BJ (cell line): ENCODE measurements at regions not wholly inside any gene's neighbourhood (a gene's known extent, or its start where the extent isn't known, plus 50 kb on each side); places are given as distances from the start of the nearest gene placed in this dataset.

Experiments
- CTCF ChIA-PET: fragments of 350-600 bp; formaldehyde crosslinking; extraction: SDS; loops from one replicate; lab custom pipeline; 2021; ENCODE audit warnings: antibody characterized with exemption, inconsistent platforms; lab: Yijun Ruan, JAX
- POLR2A ChIA-PET: fragments of 300-600 bp; sonication (Branson Sonifier 250); formaldehyde crosslinking; extraction: SDS; loops from one replicate; lab custom pipeline; 2021; ENCODE audit warnings: antibody characterized with exemption; lab: Charles Lee
- DNase-seq: peaks from one replicate; pipeline ENCODE4 v3.0.0-alpha.2; 2011; ENCODE audit warnings: low read depth
- H3K27me3 ChIP-seq: 2 replicates; pipeline ENCODE4 v1.6.0; 2011; ENCODE audit warnings: low read length; ENCODE audit not compliant: control insufficient read depth, insufficient read depth
- H3K36me3 ChIP-seq: 2 replicates; pipeline ENCODE4 v1.5.1; 2011; ENCODE audit warnings: low read length; ENCODE audit not compliant: control insufficient read depth, insufficient read depth
- H3K4me3 ChIP-seq: 2 replicates; pipeline ENCODE4 v1.5.1; 2011; ENCODE audit warnings: low read depth, mild to moderate bottlenecking, control low read depth, low read length
- CTCF ChIP-seq: IDR thresholded peaks from 2 replicates; pipeline ENCODE4 v1.5.1; 2011; ENCODE audit warnings: low read depth, mild to moderate bottlenecking, control low read depth, inconsistent platforms, low read length, moderate library complexity; ENCODE audit not compliant: insufficient read depth

DNA sequence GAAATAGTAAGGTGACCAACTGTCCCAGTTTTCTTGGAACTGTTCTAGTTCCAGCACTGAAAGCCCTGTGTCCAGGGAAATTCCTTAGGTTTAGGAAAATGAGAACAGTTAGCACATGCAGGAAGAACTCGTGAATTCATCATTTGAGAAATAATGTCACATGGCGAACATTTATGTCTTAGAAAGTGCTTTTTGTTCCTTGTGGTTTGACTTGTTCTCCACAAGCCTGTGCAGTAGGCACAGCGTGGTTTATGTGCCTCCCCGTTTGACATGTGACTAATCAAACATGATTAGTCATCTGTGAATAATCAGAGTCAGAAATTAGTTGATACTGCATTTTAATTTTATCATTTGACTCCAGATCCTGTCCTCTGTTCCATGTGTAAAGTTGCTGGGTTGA, 556.0 kb upstream of the CPEB2 start:
- CTCF ChIA-PET = no interaction called here
- POLR2A ChIA-PET = no interaction called here
- H3K27me3 ChIP-seq = no peaks in the 10 kb centered on the region
- H3K36me3 ChIP-seq = no peaks in the 10 kb centered on the region
- DNase-seq = no peak
- TF ChIP-seq CTCF = no peak
- H3K4me3 ChIP-seq = no peak overlapping the region

GRCh38 chr4:14446904-14447303, 555.4 kb upstream of the CPEB2 start:
- CTCF ChIA-PET = no interaction called here
- H3K4me3 ChIP-seq = no peak overlapping the region
- no peaks in the 10 kb centered on the region for H3K36me3 ChIP-seq
- POLR2A ChIA-PET = no interaction called here
- DNase-seq = no peak
- TF ChIP-seq CTCF = no peak
- no peaks in the 10 kb centered on the region for H3K27me3 ChIP-seq

GRCh38 chr4:14449308-14449707, 553.0 kb upstream of the CPEB2 start:
- POLR2A ChIA-PET = no interaction called here
- CTCF ChIA-PET = no interaction called here
- no peak for DNase-seq
- H3K36me3 ChIP-seq = no peaks in the 10 kb centered on the region
- H3K27me3 ChIP-seq = no peaks in the 10 kb centered on the region
- H3K4me3 ChIP-seq = no peak overlapping the region
- no peak for TF ChIP-seq CTCF

GRCh38 chr4:14452001-14452400, 550.3 kb upstream of the CPEB2 start:
- TF ChIP-seq CTCF = no peak
- ChIA-PET CTCF (no interaction called here), POLR2A (no interaction called here)
- DNase-seq = no peak
- Histone ChIP-seq H3K27me3 (no peaks in the 10 kb centered on the region), H3K36me3 (no peaks in the 10 kb centered on the region), H3K4me3 (no peak overlapping the region)

- ChIA-PET POLR2A (no interaction called here), CTCF (interaction anchor here (0.8 kb wide), 1 partner anchor 28 kb away, joined by 3 read pairs; no protein-coding TSS in a partner anchor)
- TF ChIP-seq CTCF = no peak
- H3K36me3 ChIP-seq = no peaks in the 10 kb centered on the region
- no peaks in the 10 kb centered on the region for H3K27me3 ChIP-seq
- no peak overlapping the region for H3K4me3 ChIP-seq
- DNase-seq = no peak
Observed at GRCh38 chr4:14452764-14453163, 549.5 kb upstream of the CPEB2 start.
